ENCODE measurements at regions not wholly inside any gene's neighbourhood (a gene's known extent, or its start where the extent isn't known, plus 50 kb on each side); places are given as distances from the start of the nearest gene placed in this dataset.
"Not testable (repeated sequence)": the region's sequence is repeated elsewhere in the genome, so short reads cannot be mapped to it uniquely, and the experiment has no call there.

GRCh38 chr7:69399401-69399800 lies 198.9 kb upstream of the AUTS2 start:
- DNase-seq: no peak

GRCh38 chr7:69402696-69403095 lies 195.6 kb upstream of the AUTS2 start:
- no peak for DNase-seq

GRCh38 chr7:69403169-69403568 lies 195.1 kb upstream of the AUTS2 start:
- DNase-seq: no peak

- DNase-seq: no peak
These were observed 187.3 kb upstream of the AUTS2 start for GRCh38 chr7:69411018-69411417.

- DNase-seq: no peak
These were observed 186.8 kb upstream of the AUTS2 start for GRCh38 chr7:69411466-69411865.

- DNase-seq: no peak
These were observed 185.7 kb upstream of the AUTS2 start for GRCh38 chr7:69412331-69413146.

- no peak for DNase-seq
These were observed 183.7 kb upstream of the AUTS2 start for GRCh38 chr7:69414555-69414954.

GRCh38 chr7:69418869-69419670 lies 179.2 kb upstream of the AUTS2 start:
- no peak for DNase-seq

- DNase-seq: no peak
These were observed 178.3 kb upstream of the AUTS2 start for GRCh38 chr7:69419934-69420333.

GRCh38 chr7:69422574-69422985 lies 175.7 kb upstream of the AUTS2 start:
- no peak for DNase-seq

- no peak for DNase-seq
These were observed 171.6 kb upstream of the AUTS2 start for GRCh38 chr7:69426705-69427104.

- DNase-seq: no peak
These were observed 170.2 kb upstream of the AUTS2 start for GRCh38 chr7:69428089-69428488.

GRCh38 chr7:69429911-69430383 lies 168.3 kb upstream of the AUTS2 start:
- no peak for DNase-seq

- no peak for DNase-seq
These were observed 167.8 kb upstream of the AUTS2 start for GRCh38 chr7:69430384-69431021.

- no peak for DNase-seq
These were observed 166.6 kb upstream of the AUTS2 start for GRCh38 chr7:69431626-69432025.

GRCh38 chr7:69432276-69432675 lies 166.0 kb upstream of the AUTS2 start:
- not testable (repeated sequence) for DNase-seq

GRCh38 chr7:69433081-69433480 lies 165.2 kb upstream of the AUTS2 start:
- DNase-seq: no peak

GRCh38 chr7:69434398-69434815 lies 163.9 kb upstream of the AUTS2 start:
- DNase-seq: no peak

GRCh38 chr7:69435711-69436110 lies 162.6 kb upstream of the AUTS2 start:
- DNase-seq: no peak

- no peak for DNase-seq
These were observed 161.3 kb upstream of the AUTS2 start for GRCh38 chr7:69436946-69437345.

GRCh38 chr7:69438584-69439412 lies 159.5 kb upstream of the AUTS2 start:
- no peak for DNase-seq

- no peak for DNase-seq
These were observed 158.5 kb upstream of the AUTS2 start for GRCh38 chr7:69439636-69440325.
